HUES6 (cell line): ENCODE measurements at regions not wholly inside any gene's neighbourhood (a gene's known extent, or its start where the extent isn't known, plus 50 kb on each side); places are given as distances from the start of the nearest gene placed in this dataset.
"Not testable (repeated sequence)": the region's sequence is repeated elsewhere in the genome, so short reads cannot be mapped to it uniquely, and the experiment has no call there.

Experiments
- H3K27ac ChIP-seq: 2 replicates; pipeline ENCODE4 v1.7.0; 2013; ENCODE audit warnings: low read depth, mild to moderate bottlenecking, low read length, inconsistent platforms
- H3K27me3 ChIP-seq: 2 replicates; pipeline ENCODE4 v1.6.1; 2013; ENCODE audit warnings: low read length; ENCODE audit not compliant: control insufficient read depth, insufficient read depth
- H3K36me3 ChIP-seq: 2 replicates; pipeline ENCODE4 v1.6.1; 2013; ENCODE audit warnings: low read length; ENCODE audit not compliant: control insufficient read depth, insufficient read depth
- H3K4me1 ChIP-seq: 2 replicates; pipeline ENCODE4 v1.6.1; 2013; ENCODE audit warnings: low read length; ENCODE audit not compliant: control insufficient read depth, insufficient read depth
- H3K4me3 ChIP-seq: 2 replicates; pipeline ENCODE4 v1.5.1; 2013; ENCODE audit warnings: low read depth, low read length
- H3K9ac ChIP-seq: one replicate; pipeline ENCODE4 v1.6.1; 2013; ENCODE audit warnings: mild to moderate bottlenecking, low read length
- H3K9me3 ChIP-seq: 2 replicates; pipeline ENCODE4 v1.6.1; 2013; ENCODE audit warnings: low read depth, low read length; ENCODE audit not compliant: control insufficient read depth, insufficient read depth

DNA sequence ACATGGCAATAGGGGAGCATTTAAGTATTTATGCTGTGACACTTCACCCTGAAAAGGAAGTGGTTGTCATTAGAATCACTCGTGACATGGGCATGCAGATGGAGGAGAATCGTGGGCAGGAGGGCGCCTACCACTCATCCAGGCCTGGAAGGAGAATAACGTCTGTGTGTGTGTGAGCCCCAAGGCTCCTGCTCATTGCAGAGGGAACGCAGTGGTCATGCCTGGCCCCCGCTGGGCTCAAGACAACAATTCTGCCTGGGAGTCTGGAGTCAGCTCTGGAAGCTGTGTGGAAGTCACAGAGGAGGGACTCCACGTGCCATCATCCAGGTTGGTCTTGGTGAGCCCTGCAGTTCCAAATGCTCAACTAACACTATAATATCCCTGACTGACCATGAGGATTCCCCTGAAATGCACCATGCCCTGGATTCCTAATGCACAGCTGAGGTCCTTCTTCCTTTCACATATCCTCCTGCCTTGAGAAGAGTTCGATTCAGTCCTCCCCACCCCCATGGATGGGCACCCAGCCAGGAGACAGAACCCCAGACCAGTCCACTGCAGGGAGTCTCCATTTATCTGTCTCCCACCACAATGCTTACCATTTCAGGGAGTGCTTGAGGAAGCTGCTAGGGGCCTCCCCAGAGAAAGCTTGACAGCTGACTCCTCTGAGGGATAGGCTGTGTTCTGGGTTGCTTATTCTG, 446.9 kb upstream of the B3GAT1 start:
- no peak overlapping the region for H3K4me3 ChIP-seq

DNA sequence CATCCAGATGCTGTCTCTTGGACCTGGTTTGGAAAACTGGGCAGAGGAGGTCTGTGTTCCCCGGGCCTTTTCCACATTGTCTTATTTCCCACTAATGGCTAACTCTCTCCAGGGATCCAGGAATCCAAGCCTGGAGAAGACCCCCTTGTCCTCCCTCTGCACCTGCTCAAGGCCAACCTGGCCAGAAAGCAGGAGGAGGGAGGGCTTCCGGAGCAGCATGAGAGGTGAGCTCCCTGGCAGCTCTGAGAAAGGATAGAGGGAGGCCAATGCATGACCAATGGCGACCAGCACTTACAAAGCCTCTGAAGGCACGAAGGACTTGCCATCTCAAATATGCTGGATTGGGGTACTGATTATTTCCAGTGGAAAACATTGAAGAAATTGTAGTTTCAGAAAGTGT, 445.0 kb upstream of the B3GAT1 start:
- Histone ChIP-seq H3K9me3 (no peaks in the 10 kb centered on the region), H3K4me3 (no peak overlapping the region), H3K27ac (no peak overlapping the region), H3K36me3 (no peaks in the 10 kb centered on the region), H3K9ac (no peak overlapping the region), H3K4me1 (0 out of 2 replicates have a peak, but pooled peaks cover 4% of the 10 kb centered on the region), H3K27me3 (no peaks in the 10 kb centered on the region)

More for the DNA sequence above, 446.9 kb upstream of the B3GAT1 start:
- H3K9me3 ChIP-seq, result no peaks in the 10 kb centered on the region
- no peak overlapping the region for H3K9ac ChIP-seq
- no peaks in the 10 kb centered on the region; the same call in 1 of the 2 replicates for H3K4me1 ChIP-seq
- H3K27me3 ChIP-seq, result no peaks in the 10 kb centered on the region
- H3K36me3 ChIP-seq, result no peaks in the 10 kb centered on the region
- H3K27ac ChIP-seq, result no peak overlapping the region

DNA sequence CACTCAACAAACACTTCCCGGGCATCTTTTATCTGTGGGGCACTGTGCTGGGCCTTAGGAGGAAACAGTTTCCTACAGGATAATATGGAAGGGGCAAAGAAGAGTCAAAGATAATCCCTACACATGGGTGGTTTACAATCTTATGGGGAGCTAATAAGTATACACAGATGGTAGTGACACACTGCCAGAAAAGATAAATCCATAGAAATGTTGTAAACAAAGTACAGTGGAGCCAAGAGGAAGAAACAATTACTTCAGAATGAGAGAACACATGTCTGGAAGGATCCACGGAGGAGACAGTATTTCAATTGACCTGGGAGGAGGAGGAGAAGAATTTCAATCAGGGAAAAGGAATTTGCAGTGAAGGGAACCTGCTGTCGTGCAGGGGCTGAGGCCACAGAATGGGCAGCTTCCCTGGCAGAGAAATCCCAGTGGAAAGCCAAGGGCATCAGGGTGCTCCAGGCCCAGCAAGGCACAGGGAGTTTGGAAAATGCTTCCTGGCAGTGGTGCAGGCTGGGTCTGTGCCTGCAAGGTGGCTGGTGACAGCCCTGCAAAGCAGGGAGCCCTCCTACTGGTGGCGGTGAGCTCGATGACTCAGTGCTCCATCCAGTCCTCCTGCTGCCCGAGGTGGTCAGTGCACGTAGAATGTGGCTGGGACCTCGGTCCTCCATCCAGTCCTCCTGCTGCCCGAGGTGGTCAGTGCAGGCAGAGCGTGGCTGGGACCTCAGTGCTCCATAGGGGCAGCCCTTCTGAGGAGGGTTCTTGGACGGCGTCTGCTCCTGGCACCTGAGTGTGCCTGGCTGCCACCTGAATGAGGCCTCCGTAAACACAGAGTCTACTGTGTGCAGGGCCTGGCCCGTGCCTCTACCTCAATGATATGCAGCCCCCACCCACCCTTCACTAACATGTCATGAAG, 444.3 kb upstream of the B3GAT1 start:
- Histone ChIP-seq H3K9me3 (no peaks in the 10 kb centered on the region), H3K27ac (no peak overlapping the region), H3K36me3 (no peaks in the 10 kb centered on the region), H3K9ac (no peak overlapping the region), H3K4me3 (no peak overlapping the region), H3K27me3 (no peaks in the 10 kb centered on the region), H3K4me1 (peaks cover 7% of the 10 kb centered on the region; the same call in 1 of the 2 replicates)

DNA sequence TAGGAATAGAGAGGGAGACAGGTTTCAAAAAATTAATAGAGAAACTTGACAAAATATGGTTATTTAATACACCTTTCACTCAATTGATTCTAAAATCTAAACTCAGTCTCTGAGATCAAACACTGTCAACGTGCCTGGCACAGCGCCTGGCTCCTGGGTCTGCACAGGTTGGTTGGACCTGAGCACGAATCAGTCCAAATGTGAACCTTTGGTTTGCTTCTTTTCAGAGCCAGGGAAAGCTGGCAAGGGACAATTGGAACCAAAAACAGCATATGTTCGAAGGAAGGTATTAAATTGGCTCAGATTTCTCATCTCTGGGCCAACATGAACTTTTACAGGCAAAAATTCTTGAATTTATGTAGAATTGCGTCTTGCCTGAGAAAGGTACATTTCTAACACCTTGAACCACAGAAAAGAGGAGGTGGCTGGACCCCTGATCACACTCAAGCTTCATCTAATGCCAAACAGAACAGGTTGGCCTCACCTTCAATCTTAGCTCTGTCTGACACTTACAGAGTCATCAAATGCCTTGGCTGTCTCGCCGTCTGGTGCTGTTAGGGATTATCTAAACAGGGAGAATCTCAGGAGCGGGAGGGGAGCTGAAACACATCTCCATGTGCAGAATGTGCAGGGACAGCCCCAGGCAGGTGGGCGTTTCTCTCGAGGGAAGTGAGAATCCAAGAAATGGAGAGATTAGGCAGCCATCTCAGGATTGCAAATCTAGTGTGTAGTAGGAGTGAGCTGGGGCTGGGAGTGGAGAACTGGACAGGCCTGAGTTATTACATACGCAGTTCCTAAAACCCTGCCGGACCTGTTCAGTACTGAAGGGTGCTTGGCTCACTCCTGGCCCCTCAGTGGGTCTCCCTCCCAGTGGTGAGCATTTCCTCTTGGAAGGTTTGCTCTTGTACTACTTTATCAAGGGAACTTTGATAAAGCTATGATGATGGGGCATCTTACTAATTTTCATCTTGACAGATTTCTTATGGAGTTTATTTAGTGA, 442.2 kb upstream of the B3GAT1 start:
- H3K36me3 ChIP-seq, result no peaks in the 10 kb centered on the region
- H3K27me3 ChIP-seq, result no peaks in the 10 kb centered on the region
- no peak overlapping the region for H3K9ac ChIP-seq
- no peak overlapping the region for H3K4me3 ChIP-seq
- H3K4me1 ChIP-seq, result peaks cover 12% of the 10 kb centered on the region; the same call in 1 of the 2 replicates
- no peaks in the 10 kb centered on the region for H3K9me3 ChIP-seq
- H3K27ac ChIP-seq, result no peak overlapping the region

DNA sequence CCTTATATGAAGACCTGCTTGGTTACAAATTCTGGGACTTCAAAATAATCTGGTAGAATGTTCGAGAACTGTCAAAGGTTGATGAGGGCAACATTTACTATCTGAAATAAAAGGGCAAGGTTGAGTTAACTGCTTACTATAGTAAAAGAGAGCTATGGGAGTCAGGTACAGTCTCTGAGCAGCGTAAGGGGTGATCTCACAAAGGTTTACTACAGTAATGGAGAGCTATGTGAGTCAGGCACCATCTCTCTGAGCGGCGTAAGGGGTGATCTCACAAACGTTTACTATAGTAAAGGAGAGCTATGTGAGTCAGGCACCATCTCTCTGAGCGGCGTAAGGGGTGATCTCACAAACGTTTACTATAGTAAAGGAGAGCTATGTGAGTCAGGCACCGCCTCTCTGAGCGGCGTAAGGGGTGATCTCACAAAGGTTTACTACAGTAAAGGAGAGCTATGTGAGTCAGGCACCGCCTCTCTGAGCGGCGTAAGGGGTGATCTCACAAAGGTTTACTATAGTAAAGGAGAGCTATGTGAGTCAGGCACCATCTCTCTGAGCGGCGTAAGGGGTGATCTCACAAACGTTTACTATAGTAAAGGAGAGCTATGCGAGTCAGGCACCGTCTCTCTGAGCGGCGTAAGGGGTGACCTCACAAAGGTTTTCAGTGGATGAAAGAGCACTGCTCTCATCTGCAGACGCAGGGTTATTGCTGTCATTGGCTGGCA, 439.6 kb upstream of the B3GAT1 start:
- not testable (repeated sequence) for H3K9ac ChIP-seq, H3K27ac ChIP-seq

DNA sequence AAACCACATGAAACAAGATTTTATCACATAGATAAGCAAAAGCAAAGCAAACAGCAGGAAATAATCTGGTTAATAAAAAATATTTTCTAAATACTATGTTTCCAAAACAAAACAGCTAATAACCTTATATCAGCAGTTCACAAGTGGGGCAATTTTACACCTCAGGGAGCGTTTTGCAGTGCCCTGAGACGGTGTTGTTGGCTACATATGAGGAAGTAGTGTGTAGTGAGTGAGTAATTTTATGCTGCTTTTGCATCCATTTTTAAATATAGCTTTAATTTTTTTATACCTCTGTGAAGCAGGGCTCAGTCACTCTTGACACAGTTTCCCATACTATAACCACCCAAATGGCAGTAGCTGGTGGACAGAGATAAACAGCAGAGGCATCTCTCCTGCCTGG, 438.5 kb upstream of the B3GAT1 start:
- no peak overlapping the region for H3K9ac ChIP-seq
- H3K9me3 ChIP-seq, result no peaks in the 10 kb centered on the region
- H3K4me1 ChIP-seq, result peaks cover 12% of the 10 kb centered on the region; the same call in 1 of the 2 replicates
- no peak overlapping the region for H3K4me3 ChIP-seq
- no peaks in the 10 kb centered on the region for H3K27me3 ChIP-seq
- no peaks in the 10 kb centered on the region for H3K36me3 ChIP-seq
- H3K27ac ChIP-seq, result no peak overlapping the region

More for the DNA sequence above, 439.6 kb upstream of the B3GAT1 start:
- H3K9me3 ChIP-seq, H3K27me3 ChIP-seq, H3K36me3 ChIP-seq: not testable (repeated sequence)
- Histone ChIP-seq H3K4me3 (peak overlapping the region; percentile 30), H3K4me1 (peaks cover 12% of the 10 kb centered on the region; the same call in 1 of the 2 replicates)

DNA sequence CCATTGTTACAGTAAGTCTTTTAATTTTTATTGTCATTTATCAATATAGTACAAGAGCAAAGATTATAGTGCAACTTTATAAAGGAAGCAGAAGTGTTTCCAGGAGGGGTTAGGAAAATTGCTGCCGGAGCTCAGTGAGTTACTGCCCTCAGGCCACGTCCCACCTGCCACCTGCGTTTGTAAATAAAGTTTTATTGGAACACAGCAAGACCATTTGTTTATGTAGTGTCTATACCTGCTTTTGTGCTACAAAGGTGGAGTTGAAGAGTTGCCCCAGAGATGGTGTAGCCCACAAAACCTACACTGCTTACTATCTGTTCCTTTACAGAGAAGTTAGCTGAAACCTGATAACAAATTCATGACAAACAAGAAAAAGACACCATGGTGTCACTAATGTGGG, 437.8 kb upstream of the B3GAT1 start:
- Histone ChIP-seq H3K9ac (no peak overlapping the region), H3K4me1 (peaks cover 12% of the 10 kb centered on the region; the same call in 1 of the 2 replicates), H3K27ac (no peak overlapping the region), H3K27me3 (no peaks in the 10 kb centered on the region), H3K4me3 (no peak overlapping the region), H3K9me3 (no peaks in the 10 kb centered on the region), H3K36me3 (no peaks in the 10 kb centered on the region)

DNA sequence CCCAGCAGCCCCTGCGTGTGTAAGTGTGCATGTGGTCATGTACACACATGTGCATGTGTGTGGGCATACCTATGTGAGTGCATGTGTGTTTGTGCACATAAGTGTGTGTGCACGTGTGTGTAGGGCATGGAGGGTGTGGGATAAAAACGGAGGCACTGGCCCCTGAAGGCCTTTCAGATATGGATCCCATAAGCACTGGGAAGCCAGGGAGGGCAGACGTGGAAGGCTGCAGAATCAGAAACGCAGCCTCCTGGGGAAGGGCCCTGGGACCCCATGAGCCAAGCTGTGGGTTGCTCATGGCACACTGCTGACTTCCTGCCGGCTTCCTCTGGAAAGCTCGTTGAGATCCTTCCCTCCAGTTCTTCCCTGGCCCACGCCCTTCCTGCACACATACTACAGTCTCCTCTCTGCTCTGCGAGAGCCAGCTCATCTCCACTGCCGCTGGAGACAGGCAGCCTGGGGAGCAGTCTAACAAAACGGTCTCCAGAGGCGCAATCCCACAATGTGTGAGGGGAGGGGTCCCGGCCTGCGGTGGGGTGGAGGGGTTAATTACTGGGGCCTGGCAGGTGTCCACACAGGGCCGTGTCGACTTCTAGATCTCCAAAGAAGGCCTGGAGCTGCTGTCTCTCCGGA, 435.2 kb upstream of the B3GAT1 start:
- Histone ChIP-seq H3K4me3 (no peak overlapping the region), H3K9me3 (no peaks in the 10 kb centered on the region), H3K27me3 (0 out of 2 replicates have a peak, but pooled peaks cover 4% of the 10 kb centered on the region), H3K27ac (no peak overlapping the region), H3K36me3 (no peaks in the 10 kb centered on the region), H3K4me1 (peaks cover 10% of the 10 kb centered on the region; the same call in 1 of the 2 replicates), H3K9ac (no peak overlapping the region)

DNA sequence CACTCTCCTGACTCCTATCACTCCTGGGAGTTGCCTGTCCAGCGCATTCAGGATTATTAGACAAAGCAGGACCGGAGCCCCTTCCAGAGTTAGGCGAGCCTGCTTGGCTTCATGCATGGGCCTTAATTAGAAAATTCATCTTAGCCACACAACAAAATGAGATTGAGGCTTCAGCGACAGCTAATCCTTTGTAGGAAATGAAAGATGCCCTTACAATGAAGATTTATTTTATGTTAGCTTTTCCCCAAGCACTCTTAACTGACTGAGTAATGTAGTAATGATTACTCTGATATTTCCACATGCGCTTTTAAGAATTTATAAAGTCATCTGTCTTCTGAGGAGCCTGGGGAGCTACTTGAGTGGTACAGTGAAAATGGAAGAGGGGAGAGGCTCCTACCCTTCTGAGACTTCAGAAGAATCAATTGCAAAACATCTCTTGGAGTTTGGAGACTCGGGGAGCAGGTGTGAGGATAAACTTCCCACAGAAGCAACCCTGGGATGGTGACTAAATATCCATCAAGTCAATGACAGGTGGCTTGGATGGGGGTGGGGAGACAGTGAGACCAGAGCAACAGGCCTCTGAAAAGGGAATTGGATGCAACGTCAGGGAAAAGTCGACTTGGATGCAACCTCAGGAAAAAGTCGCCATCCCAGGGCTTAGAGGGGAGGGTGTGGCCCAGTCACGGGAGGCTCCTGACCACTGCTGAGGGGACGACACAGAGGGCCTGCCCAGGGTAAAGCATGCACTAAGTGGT, 434.5 kb upstream of the B3GAT1 start:
- H3K4me1 ChIP-seq, result peaks cover 7% of the 10 kb centered on the region; the same call in 1 of the 2 replicates
- 0 out of 2 replicates have a peak, but pooled peaks cover 4% of the 10 kb centered on the region for H3K27me3 ChIP-seq
- H3K9ac ChIP-seq, result no peak overlapping the region
- H3K27ac ChIP-seq, result no peak overlapping the region
- no peaks in the 10 kb centered on the region for H3K9me3 ChIP-seq
- no peak overlapping the region for H3K4me3 ChIP-seq
- H3K36me3 ChIP-seq, result no peaks in the 10 kb centered on the region
